KMS-11 (cell line): ENCODE measurements at regions not wholly inside any gene's neighbourhood (a gene's known extent, or its start where the extent isn't known, plus 50 kb on each side); places are given as distances from the start of the nearest gene placed in this dataset.

Experiments
- H2AFZ ChIP-seq: fragments of 200-600 bp; sonication (generic); 2 replicates; pipeline ENCODE4 v1.6.1; 2016; ENCODE audit warnings: antibody characterized with exemption, mixed run types, low read depth
- H3K27ac ChIP-seq: fragments of 200-600 bp; sonication (generic); 2 replicates; pipeline ENCODE4 v1.6.1; 2016; ENCODE audit warnings: mild to moderate bottlenecking, mixed run types
- H3K27me3 ChIP-seq: fragments of 200-600 bp; sonication (generic); 2 replicates; pipeline ENCODE4 v1.6.1; 2017; ENCODE audit warnings: mild to moderate bottlenecking, low read depth, mixed run types, moderate library complexity; ENCODE audit not compliant: insufficient read depth
- H3K36me3 ChIP-seq: fragments of 200-600 bp; sonication (generic); 2 replicates; pipeline ENCODE4 v1.6.1; 2017; ENCODE audit warnings: mild to moderate bottlenecking, mixed run types; ENCODE audit not compliant: insufficient read depth
- H3K4me1 ChIP-seq: fragments of 200-600 bp; sonication (generic); 2 replicates; pipeline ENCODE4 v1.6.1; 2016; ENCODE audit warnings: mild to moderate bottlenecking, low read depth, mixed run types; ENCODE audit not compliant: poor library complexity, severe bottlenecking
- H3K4me2 ChIP-seq: fragments of 200-600 bp; sonication (generic); 2 replicates; pipeline ENCODE4 v1.7.0; 2016; ENCODE audit warnings: mild to moderate bottlenecking, mixed run types
- H3K4me3 ChIP-seq: fragments of 200-600 bp; sonication (generic); IDR thresholded peaks from 2 replicates; pipeline ENCODE4 v1.6.1; 2017; ENCODE audit warnings: low read depth, low read length, mixed read lengths; ENCODE audit not compliant: insufficient read depth
- H3K79me2 ChIP-seq: fragments of 200-600 bp; sonication (generic); 2 replicates; pipeline ENCODE4 v1.6.1; 2016; ENCODE audit warnings: low read depth, mixed run types; ENCODE audit not compliant: insufficient read depth
- H3K9ac ChIP-seq: fragments of 200-600 bp; sonication (generic); 2 replicates; pipeline ENCODE4 v1.6.1; 2016; ENCODE audit warnings: mild to moderate bottlenecking, mixed run types
- H4K20me1 ChIP-seq: fragments of 200-600 bp; sonication (generic); 2 replicates; pipeline ENCODE4 v1.6.1; 2016; ENCODE audit warnings: mild to moderate bottlenecking, mixed run types; ENCODE audit not compliant: insufficient read depth
- TF ChIP-seq, protein P1 (sequence below): fragments of 200-600 bp; sonication (generic); conservative IDR thresholded peaks from 2 replicates; pipeline ENCODE4 v1.6.1; 2017; ENCODE audit warnings: low read depth, mild to moderate bottlenecking, antibody characterized with exemption, low read length, moderate library complexity, mixed read lengths

DNA sequence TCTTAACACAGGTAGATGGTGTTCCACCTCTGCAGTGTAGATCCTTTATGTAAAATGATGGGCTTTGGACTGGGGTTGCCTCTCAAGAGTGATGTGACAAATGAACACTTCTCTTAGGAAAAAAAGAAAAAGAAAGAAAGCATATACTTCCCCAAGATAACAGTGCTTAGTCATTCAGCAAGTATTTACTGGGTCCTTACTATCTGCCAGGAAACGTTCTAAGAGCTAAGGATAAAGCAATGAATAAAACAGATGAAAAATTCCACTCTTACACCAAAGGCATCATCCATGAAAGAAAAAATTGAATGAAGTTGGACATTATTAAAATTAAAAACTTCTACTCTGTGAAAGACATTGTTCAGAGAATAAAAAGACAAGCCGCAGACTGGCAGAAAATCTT, 177.3 kb downstream of the C7orf25 start:
- TF ChIP-seq, protein P1, sequence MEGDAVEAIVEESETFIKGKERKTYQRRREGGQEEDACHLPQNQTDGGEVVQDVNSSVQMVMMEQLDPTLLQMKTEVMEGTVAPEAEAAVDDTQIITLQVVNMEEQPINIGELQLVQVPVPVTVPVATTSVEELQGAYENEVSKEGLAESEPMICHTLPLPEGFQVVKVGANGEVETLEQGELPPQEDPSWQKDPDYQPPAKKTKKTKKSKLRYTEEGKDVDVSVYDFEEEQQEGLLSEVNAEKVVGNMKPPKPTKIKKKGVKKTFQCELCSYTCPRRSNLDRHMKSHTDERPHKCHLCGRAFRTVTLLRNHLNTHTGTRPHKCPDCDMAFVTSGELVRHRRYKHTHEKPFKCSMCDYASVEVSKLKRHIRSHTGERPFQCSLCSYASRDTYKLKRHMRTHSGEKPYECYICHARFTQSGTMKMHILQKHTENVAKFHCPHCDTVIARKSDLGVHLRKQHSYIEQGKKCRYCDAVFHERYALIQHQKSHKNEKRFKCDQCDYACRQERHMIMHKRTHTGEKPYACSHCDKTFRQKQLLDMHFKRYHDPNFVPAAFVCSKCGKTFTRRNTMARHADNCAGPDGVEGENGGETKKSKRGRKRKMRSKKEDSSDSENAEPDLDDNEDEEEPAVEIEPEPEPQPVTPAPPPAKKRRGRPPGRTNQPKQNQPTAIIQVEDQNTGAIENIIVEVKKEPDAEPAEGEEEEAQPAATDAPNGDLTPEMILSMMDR, result no peak

DNA sequence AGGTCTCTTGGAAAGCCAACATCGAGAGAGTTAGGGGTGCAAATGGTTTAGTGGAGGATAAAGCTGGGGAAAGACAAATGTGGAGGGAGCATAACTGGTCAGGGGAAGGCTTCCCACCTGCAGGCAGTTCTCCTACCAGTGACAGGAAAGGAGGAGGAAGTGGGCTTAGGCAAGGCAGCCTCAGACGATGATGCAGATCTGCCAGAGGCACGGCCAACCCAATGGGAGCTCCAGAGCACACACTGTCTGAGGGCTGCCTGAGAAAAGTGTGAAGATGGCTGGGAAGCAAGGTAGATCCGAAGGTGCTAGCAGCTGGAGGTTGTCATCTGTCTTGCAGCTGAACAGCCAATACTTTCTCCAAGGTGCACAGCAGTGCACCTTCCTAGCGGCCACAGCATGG, 178.8 kb downstream of the C7orf25 start:
- no peaks in the 10 kb centered on the region for H3K79me2 ChIP-seq
- H3K9ac ChIP-seq, result no peak overlapping the region
- H3K27ac ChIP-seq, result no peak overlapping the region
- H3K27me3 ChIP-seq, result no peaks in the 10 kb centered on the region
- no peaks in the 10 kb centered on the region for H4K20me1 ChIP-seq
- H3K4me1 ChIP-seq, result no peaks in the 10 kb centered on the region
- H3K36me3 ChIP-seq, result no peaks in the 10 kb centered on the region
- H3K4me2 ChIP-seq, result no peak overlapping the region
- TF ChIP-seq, protein P1, result no peak
- no peak overlapping the region for H2AFZ ChIP-seq
- no peak overlapping the region for H3K4me3 ChIP-seq

More for the DNA sequence above, 177.3 kb downstream of the C7orf25 start:
- H3K27me3 ChIP-seq, result no peaks in the 10 kb centered on the region
- H3K36me3 ChIP-seq, result no peaks in the 10 kb centered on the region
- no peak overlapping the region for H3K4me3 ChIP-seq
- H3K9ac ChIP-seq, result no peak overlapping the region
- H3K27ac ChIP-seq, result no peak overlapping the region
- H3K4me2 ChIP-seq, result no peak overlapping the region
- no peaks in the 10 kb centered on the region for H4K20me1 ChIP-seq
- no peaks in the 10 kb centered on the region for H3K4me1 ChIP-seq
- no peak overlapping the region for H2AFZ ChIP-seq
- no peaks in the 10 kb centered on the region for H3K79me2 ChIP-seq

GRCh38 chr7:42730586-42730985, 181.3 kb downstream of the C7orf25 start:
- H3K36me3 ChIP-seq, result no peaks in the 10 kb centered on the region
- no peak overlapping the region for H3K4me3 ChIP-seq
- H3K9ac ChIP-seq, result no peak overlapping the region
- no peaks in the 10 kb centered on the region for H4K20me1 ChIP-seq
- no peaks in the 10 kb centered on the region for H3K4me1 ChIP-seq
- no peaks in the 10 kb centered on the region; the same call in 1 of the 2 replicates for H3K27me3 ChIP-seq
- H3K4me2 ChIP-seq, result no peak overlapping the region
- no peaks in the 10 kb centered on the region for H3K79me2 ChIP-seq
- no peak overlapping the region for H2AFZ ChIP-seq
- TF ChIP-seq, protein P1, result no peak
- H3K27ac ChIP-seq, result no peak overlapping the region

- Histone ChIP-seq H3K27me3 (no peaks in the 10 kb centered on the region; the same call in 1 of the 2 replicates), H3K4me1 (no peaks in the 10 kb centered on the region), H3K27ac (no peak overlapping the region), H3K79me2 (no peaks in the 10 kb centered on the region), H4K20me1 (no peaks in the 10 kb centered on the region), H3K9ac (no peak overlapping the region), H3K36me3 (no peaks in the 10 kb centered on the region), H3K4me3 (no peak overlapping the region), H2AFZ (no peak overlapping the region), H3K4me2 (no peak overlapping the region)
- TF ChIP-seq, protein P1, result no peak
These were observed 182.7 kb downstream of the C7orf25 start for GRCh38 chr7:42729053-42729765.
